PC-9 (cell line): ENCODE measurements at regions not wholly inside any gene's neighbourhood (a gene's known extent, or its start where the extent isn't known, plus 50 kb on each side); places are given as distances from the start of the nearest gene placed in this dataset.

Experiments
- EZH2 ChIP-seq: fragments of 200-600 bp; sonication (generic); IDR thresholded peaks from 2 replicates; pipeline ENCODE4 v1.8.0; 2017; ENCODE audit warnings: antibody characterized with exemption, low read depth
- TF ChIP-seq, protein P1 (sequence below): fragments of 200-600 bp; sonication (generic); conservative IDR thresholded peaks from 2 replicates; pipeline ENCODE4 v1.6.1; 2017; ENCODE audit warnings: mixed run types, antibody characterized with exemption, mild to moderate bottlenecking, moderate library complexity

DNA sequence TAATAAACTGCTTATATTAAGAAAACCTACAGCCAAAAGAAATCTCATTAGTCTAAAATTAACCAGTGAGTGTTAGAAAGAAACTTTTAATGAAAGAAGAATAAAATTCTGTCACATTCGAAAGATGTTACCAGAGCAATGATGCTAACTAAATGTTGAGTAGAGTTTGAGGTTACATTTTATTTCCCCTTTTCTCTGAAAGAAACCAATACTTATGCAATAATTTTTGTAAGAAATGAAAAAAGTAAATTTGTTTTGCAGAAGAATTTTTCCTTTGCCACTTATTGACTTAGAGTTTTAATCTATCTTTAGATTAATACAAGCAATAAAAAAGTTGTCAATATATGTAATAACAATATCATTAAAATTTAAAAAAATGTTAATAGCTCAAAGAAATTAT, 574.0 kb upstream of the GALNTL6 start:
- TF ChIP-seq, protein P1, sequence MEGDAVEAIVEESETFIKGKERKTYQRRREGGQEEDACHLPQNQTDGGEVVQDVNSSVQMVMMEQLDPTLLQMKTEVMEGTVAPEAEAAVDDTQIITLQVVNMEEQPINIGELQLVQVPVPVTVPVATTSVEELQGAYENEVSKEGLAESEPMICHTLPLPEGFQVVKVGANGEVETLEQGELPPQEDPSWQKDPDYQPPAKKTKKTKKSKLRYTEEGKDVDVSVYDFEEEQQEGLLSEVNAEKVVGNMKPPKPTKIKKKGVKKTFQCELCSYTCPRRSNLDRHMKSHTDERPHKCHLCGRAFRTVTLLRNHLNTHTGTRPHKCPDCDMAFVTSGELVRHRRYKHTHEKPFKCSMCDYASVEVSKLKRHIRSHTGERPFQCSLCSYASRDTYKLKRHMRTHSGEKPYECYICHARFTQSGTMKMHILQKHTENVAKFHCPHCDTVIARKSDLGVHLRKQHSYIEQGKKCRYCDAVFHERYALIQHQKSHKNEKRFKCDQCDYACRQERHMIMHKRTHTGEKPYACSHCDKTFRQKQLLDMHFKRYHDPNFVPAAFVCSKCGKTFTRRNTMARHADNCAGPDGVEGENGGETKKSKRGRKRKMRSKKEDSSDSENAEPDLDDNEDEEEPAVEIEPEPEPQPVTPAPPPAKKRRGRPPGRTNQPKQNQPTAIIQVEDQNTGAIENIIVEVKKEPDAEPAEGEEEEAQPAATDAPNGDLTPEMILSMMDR, result no peak
- no peak for TF ChIP-seq EZH2
